HS-27A (cell line): ENCODE measurements at regions not wholly inside any gene's neighbourhood (a gene's known extent, or its start where the extent isn't known, plus 50 kb on each side); places are given as distances from the start of the nearest gene placed in this dataset.
"Not testable (repeated sequence)": the region's sequence is repeated elsewhere in the genome, so short reads cannot be mapped to it uniquely, and the experiment has no call there.

Experiments used
- DNase-seq: peaks from one replicate; pipeline ENCODE4 v3.0.0-alpha.2; 2012; ENCODE audit warnings: low read depth, missing footprints

GRCh38 chr7:70846208-70846607, 285.7 kb upstream of the GALNT17 start:
- no peak for DNase-seq

- no peak for DNase-seq
Observed at GRCh38 chr7:70849580-70850235, 282.2 kb upstream of the GALNT17 start.

GRCh38 chr7:70855373-70855772, 276.6 kb upstream of the GALNT17 start:
- no peak for DNase-seq

- peak; percentile 1 for DNase-seq
Observed at GRCh38 chr7:70856901-70857630, 274.9 kb upstream of the GALNT17 start.

GRCh38 chr7:70857793-70858545, 274.0 kb upstream of the GALNT17 start:
- DNase-seq: no peak

- DNase-seq: no peak
Observed at GRCh38 chr7:70867513-70867912, 264.4 kb upstream of the GALNT17 start.

- no peak for DNase-seq
Observed at GRCh38 chr7:70870349-70870748, 261.6 kb upstream of the GALNT17 start.

- no peak for DNase-seq
Observed at GRCh38 chr7:70872188-70872587, 259.8 kb upstream of the GALNT17 start.

- DNase-seq: no peak
Observed at GRCh38 chr7:70881167-70881847, 250.6 kb upstream of the GALNT17 start.

- DNase-seq: no peak
Observed at GRCh38 chr7:70883750-70884439, 248.0 kb upstream of the GALNT17 start.

- DNase-seq: no peak
Observed at GRCh38 chr7:70884440-70884764, 247.5 kb upstream of the GALNT17 start.

GRCh38 chr7:70884809-70885208, 247.1 kb upstream of the GALNT17 start:
- DNase-seq: no peak

- no peak for DNase-seq
Observed at GRCh38 chr7:70886547-70886946, 245.4 kb upstream of the GALNT17 start.

GRCh38 chr7:70887186-70887585, 244.8 kb upstream of the GALNT17 start:
- no peak for DNase-seq

- DNase-seq: no peak
Observed at GRCh38 chr7:70890147-70890969, 241.6 kb upstream of the GALNT17 start.

GRCh38 chr7:70893422-70893821, 238.5 kb upstream of the GALNT17 start:
- no peak for DNase-seq

GRCh38 chr7:70893971-70894715, 237.8 kb upstream of the GALNT17 start:
- DNase-seq: no peak

- DNase-seq: no peak
Observed at GRCh38 chr7:70894799-70895198, 237.1 kb upstream of the GALNT17 start.

GRCh38 chr7:70895337-70896200, 236.4 kb upstream of the GALNT17 start:
- DNase-seq: not testable (repeated sequence)
